Keratinocyte (primary cell): ENCODE measurements at regions not wholly inside any gene's neighbourhood (a gene's known extent, or its start where the extent isn't known, plus 50 kb on each side); places are given as distances from the start of the nearest gene placed in this dataset.
A peak's percentile ranks its signal among the peaks of the same experiment; 100 is the strongest.

Experiments used
- DNase-seq: peaks from one replicate; pipeline ENCODE4 v3.0.0-alpha.2; 2011; ENCODE audit warnings: low read depth, missing footprints, low spot score
- FAIRE-seq: peaks from 2 replicates; lab custom pipeline; 2011; peaks lifted over from hg19 to GRCh38; lab: Jason Lieb, UNC
- H2AFZ ChIP-seq: 2 replicates; pipeline ENCODE4 v1.6.0; 2012; ENCODE audit warnings: low read length, control low read depth, inconsistent platforms; ENCODE audit not compliant: control insufficient read depth
- H3K27ac ChIP-seq: 2 replicates; pipeline ENCODE4 v1.5.1; 2011; ENCODE audit warnings: low read length; ENCODE audit not compliant: control insufficient read depth, insufficient read depth
- H3K27me3 ChIP-seq: 3 replicates; pipeline ENCODE4 v1.6.0; 2011; ENCODE audit warnings: low read length; ENCODE audit not compliant: control insufficient read depth, insufficient read depth; ENCODE audit errors: extremely low read depth
- H3K36me3 ChIP-seq, 2 experiments: 2 replicates in 1 of 2; 3 replicates in 1 of 2; pipeline ENCODE4 v1.5.1; 2011; ENCODE audit warnings: low read length in 2 of 2, mild to moderate bottlenecking in 1 of 2; ENCODE audit not compliant: control insufficient read depth in 2 of 2, insufficient read depth in 2 of 2; ENCODE audit errors: extremely low read depth in 1 of 2
- H3K4me1 ChIP-seq: 3 replicates; pipeline ENCODE4 v1.5.1; 2011; ENCODE audit warnings: low read length; ENCODE audit not compliant: control insufficient read depth, insufficient read depth; ENCODE audit errors: extremely low read depth
- H3K4me2 ChIP-seq: 3 replicates; pipeline ENCODE4 v1.6.0; 2011; ENCODE audit warnings: low read depth, low read length; ENCODE audit not compliant: control insufficient read depth, insufficient read depth; ENCODE audit errors: extremely low read depth
- H3K4me3 ChIP-seq, 3 experiments: fragments of 200-600 bp in 1 of 3; sonication (generic) in 1 of 3; 2 replicates in 2 of 3; 3 replicates in 1 of 3; pipeline ENCODE4 v1.5.1; 2011 to 2016; ENCODE audit warnings: low read length in 3 of 3, mild to moderate bottlenecking in 3 of 3, control low read depth in 2 of 3, inconsistent platforms in 1 of 3, low read depth in 1 of 3, mixed read lengths in 1 of 3, mixed run types in 1 of 3, moderate library complexity in 1 of 3; ENCODE audit not compliant: control insufficient read depth in 2 of 3, insufficient read depth in 2 of 3; ENCODE audit errors: extremely low read depth in 1 of 3
- H3K79me2 ChIP-seq: 2 replicates; pipeline ENCODE4 v1.6.0; 2012; ENCODE audit warnings: low read length; ENCODE audit not compliant: control insufficient read depth, insufficient read depth
- H3K9ac ChIP-seq: 3 replicates; pipeline ENCODE4 v1.6.0; 2011; ENCODE audit warnings: low read length; ENCODE audit not compliant: control insufficient read depth, insufficient read depth; ENCODE audit errors: extremely low read depth
- H3K9me1 ChIP-seq: 3 replicates; pipeline ENCODE4 v1.6.0; 2011; ENCODE audit warnings: low read length; ENCODE audit not compliant: control insufficient read depth, insufficient read depth; ENCODE audit errors: extremely low read depth
- H3K9me3 ChIP-seq: 2 replicates; pipeline ENCODE4 v1.5.1; 2012; ENCODE audit warnings: low read depth, low read length; ENCODE audit not compliant: control insufficient read depth
- H4K20me1 ChIP-seq: 3 replicates; pipeline ENCODE4 v1.6.0; 2011; ENCODE audit warnings: low read length; ENCODE audit not compliant: control insufficient read depth, insufficient read depth; ENCODE audit errors: extremely low read depth
- EZH2 ChIP-seq: IDR thresholded peaks from one replicate; pipeline ENCODE4 v1.6.1; 2012; ENCODE audit warnings: inconsistent platforms, mild to moderate bottlenecking, low read length, moderate library complexity
- dilution Hi-C: fragments of 300-500 bp; cut with MboI; formaldehyde crosslinking; loops from one replicate; pipeline ENCODE4 v1.7.0; 2020; ENCODE audit warnings: low sequenced_read_pairs; ENCODE audit not compliant: extremely low pct_ligation_motif_present
- TF ChIP-seq, protein P1 (sequence below), 3 experiments: IDR thresholded peaks in 1 of 3; conservative IDR thresholded peaks in 1 of 3; optimal IDR thresholded peaks in 1 of 3; 2 replicates in 2 of 3; 3 replicates in 1 of 3; pipeline versions ENCODE3 to v1.5.1; 2011; ENCODE audit warnings: low read length in 3 of 3, mild to moderate bottlenecking in 3 of 3, moderate library complexity in 2 of 3, control low read depth in 1 of 3, inconsistent platforms in 1 of 3; ENCODE audit not compliant: insufficient read depth in 2 of 3; ENCODE audit errors: extremely low read depth in 1 of 3

DNA sequence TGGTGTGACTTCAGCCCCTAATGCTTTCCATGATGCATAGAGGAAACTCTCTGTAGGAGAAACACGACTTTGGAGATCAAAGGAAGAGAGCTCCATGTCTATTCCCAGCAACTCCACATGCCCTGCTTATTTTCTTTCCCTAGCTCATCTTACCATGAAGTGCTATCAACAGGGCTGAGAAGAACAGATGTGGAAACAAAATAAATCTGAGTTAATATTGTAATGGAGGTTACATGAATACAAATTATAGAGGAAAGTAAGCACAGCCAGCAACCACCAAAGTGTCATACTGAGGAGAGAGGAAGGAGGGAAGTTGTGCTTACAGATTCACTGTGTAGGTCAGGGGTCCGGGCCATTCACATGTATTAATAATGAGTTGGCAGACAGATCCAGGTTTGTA is 157.5 kb downstream of the RFPL4B start:
- Histone ChIP-seq H3K27me3 (no peaks in the 10 kb centered on the region), H3K4me1 (no peaks in the 10 kb centered on the region), H3K4me2 (no peak overlapping the region), H3K36me3 (no peaks in the 10 kb centered on the region), H3K9ac (no peak overlapping the region), H3K79me2 (no peaks in the 10 kb centered on the region), H3K4me3 (no peak overlapping the region), H4K20me1 (no peaks in the 10 kb centered on the region), H3K9me3 (no peaks in the 10 kb centered on the region), H2AFZ (no peak overlapping the region), H3K27ac (no peak overlapping the region), H3K9me1 (no peaks in the 10 kb centered on the region)
- dilution Hi-C loops = no loop called here
- DNase-seq = no peak
- TF ChIP-seq EZH2 = no peak
- TF ChIP-seq, protein P1, sequence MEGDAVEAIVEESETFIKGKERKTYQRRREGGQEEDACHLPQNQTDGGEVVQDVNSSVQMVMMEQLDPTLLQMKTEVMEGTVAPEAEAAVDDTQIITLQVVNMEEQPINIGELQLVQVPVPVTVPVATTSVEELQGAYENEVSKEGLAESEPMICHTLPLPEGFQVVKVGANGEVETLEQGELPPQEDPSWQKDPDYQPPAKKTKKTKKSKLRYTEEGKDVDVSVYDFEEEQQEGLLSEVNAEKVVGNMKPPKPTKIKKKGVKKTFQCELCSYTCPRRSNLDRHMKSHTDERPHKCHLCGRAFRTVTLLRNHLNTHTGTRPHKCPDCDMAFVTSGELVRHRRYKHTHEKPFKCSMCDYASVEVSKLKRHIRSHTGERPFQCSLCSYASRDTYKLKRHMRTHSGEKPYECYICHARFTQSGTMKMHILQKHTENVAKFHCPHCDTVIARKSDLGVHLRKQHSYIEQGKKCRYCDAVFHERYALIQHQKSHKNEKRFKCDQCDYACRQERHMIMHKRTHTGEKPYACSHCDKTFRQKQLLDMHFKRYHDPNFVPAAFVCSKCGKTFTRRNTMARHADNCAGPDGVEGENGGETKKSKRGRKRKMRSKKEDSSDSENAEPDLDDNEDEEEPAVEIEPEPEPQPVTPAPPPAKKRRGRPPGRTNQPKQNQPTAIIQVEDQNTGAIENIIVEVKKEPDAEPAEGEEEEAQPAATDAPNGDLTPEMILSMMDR (optimal IDR thresholded peaks at IDR 0.05 in 1 of 3, IDR thresholded peaks at IDR 0.05 in 1 of 3, conservative IDR thresholded peaks at IDR 0.05 in 1 of 3; ENCODE audit: extremely low read depth in 1 of 3, insufficient read depth in 2 of 3, low read length in 3 of 3) = no peak
- no peak for FAIRE-seq

DNA sequence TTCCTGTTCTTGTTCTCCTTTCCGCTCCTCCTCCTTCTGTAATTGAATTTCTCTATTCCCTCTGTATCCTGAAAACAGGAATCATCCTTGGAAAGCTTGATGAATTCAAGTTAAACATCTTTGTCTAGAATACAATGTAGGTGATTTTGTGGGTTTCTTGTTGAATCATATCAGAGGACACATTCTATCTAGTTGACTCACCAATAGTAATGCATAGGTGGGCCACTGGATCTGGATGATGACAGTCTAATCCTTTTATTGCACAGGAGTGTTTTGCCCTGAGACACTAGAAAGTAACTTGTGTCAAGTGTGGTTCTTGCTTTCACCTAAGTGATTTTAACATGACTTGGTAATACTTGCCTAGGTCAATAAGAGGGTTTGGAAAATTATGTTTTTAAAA is 164.3 kb downstream of the RFPL4B start:
- no peaks in the 10 kb centered on the region for H3K9me3 ChIP-seq
- no peaks in the 10 kb centered on the region for H3K27me3 ChIP-seq
- TF ChIP-seq, protein P1 (optimal IDR thresholded peaks at IDR 0.05 in 1 of 3, IDR thresholded peaks at IDR 0.05 in 1 of 3, conservative IDR thresholded peaks at IDR 0.05 in 1 of 3; ENCODE audit: extremely low read depth in 1 of 3, insufficient read depth in 2 of 3, low read length in 3 of 3) = no peak
- no peak for TF ChIP-seq EZH2
- DNase-seq (peak; percentile 5), FAIRE-seq (peak; percentile 77)
- H3K79me2 ChIP-seq = no peaks in the 10 kb centered on the region
- no peak overlapping the region for H2AFZ ChIP-seq
- no peak overlapping the region for H3K9ac ChIP-seq
- no peaks in the 10 kb centered on the region for H4K20me1 ChIP-seq
- dilution Hi-C loops = no loop called here
- no peaks in the 10 kb centered on the region for H3K9me1 ChIP-seq
- H3K36me3 ChIP-seq = no peaks in the 10 kb centered on the region
- H3K4me2 ChIP-seq = no peak overlapping the region
- H3K4me1 ChIP-seq = peaks cover 5% of the 10 kb centered on the region
- no peak overlapping the region for H3K4me3 ChIP-seq
- no peak overlapping the region for H3K27ac ChIP-seq
